Keratinocyte (primary cell): ENCODE measurements at regions not wholly inside any gene's neighbourhood (a gene's known extent, or its start where the extent isn't known, plus 50 kb on each side); places are given as distances from the start of the nearest gene placed in this dataset.

Experiments
- DNase-seq: peaks from one replicate; pipeline ENCODE4 v3.0.0-alpha.2; 2011; ENCODE audit warnings: low read depth, missing footprints, low spot score
- FAIRE-seq: peaks from 2 replicates; lab custom pipeline; 2011; peaks lifted over from hg19 to GRCh38; lab: Jason Lieb, UNC
- H2AFZ ChIP-seq: 2 replicates; pipeline ENCODE4 v1.6.0; 2012; ENCODE audit warnings: low read length, control low read depth, inconsistent platforms; ENCODE audit not compliant: control insufficient read depth
- H3K27ac ChIP-seq: 2 replicates; pipeline ENCODE4 v1.5.1; 2011; ENCODE audit warnings: low read length; ENCODE audit not compliant: control insufficient read depth, insufficient read depth
- H3K27me3 ChIP-seq: 3 replicates; pipeline ENCODE4 v1.6.0; 2011; ENCODE audit warnings: low read length; ENCODE audit not compliant: control insufficient read depth, insufficient read depth; ENCODE audit errors: extremely low read depth
- H3K36me3 ChIP-seq, 2 experiments: 2 replicates in 1 of 2; 3 replicates in 1 of 2; pipeline ENCODE4 v1.5.1; 2011; ENCODE audit warnings: low read length in 2 of 2, mild to moderate bottlenecking in 1 of 2; ENCODE audit not compliant: control insufficient read depth in 2 of 2, insufficient read depth in 2 of 2; ENCODE audit errors: extremely low read depth in 1 of 2
- H3K4me1 ChIP-seq: 3 replicates; pipeline ENCODE4 v1.5.1; 2011; ENCODE audit warnings: low read length; ENCODE audit not compliant: control insufficient read depth, insufficient read depth; ENCODE audit errors: extremely low read depth
- H3K4me2 ChIP-seq: 3 replicates; pipeline ENCODE4 v1.6.0; 2011; ENCODE audit warnings: low read depth, low read length; ENCODE audit not compliant: control insufficient read depth, insufficient read depth; ENCODE audit errors: extremely low read depth
- H3K4me3 ChIP-seq, 3 experiments: fragments of 200-600 bp in 1 of 3; sonication (generic) in 1 of 3; 2 replicates in 2 of 3; 3 replicates in 1 of 3; pipeline ENCODE4 v1.5.1; 2011 to 2016; ENCODE audit warnings: low read length in 3 of 3, mild to moderate bottlenecking in 3 of 3, control low read depth in 2 of 3, inconsistent platforms in 1 of 3, low read depth in 1 of 3, mixed read lengths in 1 of 3, mixed run types in 1 of 3, moderate library complexity in 1 of 3; ENCODE audit not compliant: control insufficient read depth in 2 of 3, insufficient read depth in 2 of 3; ENCODE audit errors: extremely low read depth in 1 of 3
- H3K79me2 ChIP-seq: 2 replicates; pipeline ENCODE4 v1.6.0; 2012; ENCODE audit warnings: low read length; ENCODE audit not compliant: control insufficient read depth, insufficient read depth
- H3K9ac ChIP-seq: 3 replicates; pipeline ENCODE4 v1.6.0; 2011; ENCODE audit warnings: low read length; ENCODE audit not compliant: control insufficient read depth, insufficient read depth; ENCODE audit errors: extremely low read depth
- H3K9me1 ChIP-seq: 3 replicates; pipeline ENCODE4 v1.6.0; 2011; ENCODE audit warnings: low read length; ENCODE audit not compliant: control insufficient read depth, insufficient read depth; ENCODE audit errors: extremely low read depth
- H3K9me3 ChIP-seq: 2 replicates; pipeline ENCODE4 v1.5.1; 2012; ENCODE audit warnings: low read depth, low read length; ENCODE audit not compliant: control insufficient read depth
- H4K20me1 ChIP-seq: 3 replicates; pipeline ENCODE4 v1.6.0; 2011; ENCODE audit warnings: low read length; ENCODE audit not compliant: control insufficient read depth, insufficient read depth; ENCODE audit errors: extremely low read depth
- CTCF ChIP-seq, 3 experiments: IDR thresholded peaks in 1 of 3; conservative IDR thresholded peaks in 1 of 3; optimal IDR thresholded peaks in 1 of 3; 2 replicates in 2 of 3; 3 replicates in 1 of 3; pipeline versions ENCODE3 to v1.5.1; 2011; ENCODE audit warnings: low read length in 3 of 3, mild to moderate bottlenecking in 3 of 3, moderate library complexity in 2 of 3, control low read depth in 1 of 3, inconsistent platforms in 1 of 3; ENCODE audit not compliant: insufficient read depth in 2 of 3; ENCODE audit errors: extremely low read depth in 1 of 3
- EZH2 ChIP-seq: IDR thresholded peaks from one replicate; pipeline ENCODE4 v1.6.1; 2012; ENCODE audit warnings: inconsistent platforms, mild to moderate bottlenecking, low read length, moderate library complexity
- dilution Hi-C: fragments of 300-500 bp; cut with MboI; formaldehyde crosslinking; loops from one replicate; pipeline ENCODE4 v1.7.0; 2020; ENCODE audit warnings: low sequenced_read_pairs; ENCODE audit not compliant: extremely low pct_ligation_motif_present

GRCh38 chr10:111836064-111836463, 347.5 kb downstream of the GPAM start:
- no peaks in the 10 kb centered on the region for H3K9me1 ChIP-seq
- dilution Hi-C loops: no loop called here
- no peaks in the 10 kb centered on the region for H4K20me1 ChIP-seq
- DNase-seq (no peak), FAIRE-seq (no peak)
- no peak overlapping the region for H3K4me3 ChIP-seq
- H3K36me3 ChIP-seq: no peaks in the 10 kb centered on the region
- no peaks in the 10 kb centered on the region for H3K9me3 ChIP-seq
- H3K79me2 ChIP-seq: no peaks in the 10 kb centered on the region
- H3K27ac ChIP-seq: no peak overlapping the region
- peaks cover 7% of the 10 kb centered on the region for H3K4me1 ChIP-seq
- no peak overlapping the region for H2AFZ ChIP-seq
- TF ChIP-seq EZH2: no peak
- no peak for TF ChIP-seq CTCF (optimal IDR thresholded peaks at IDR 0.05 in 1 of 3, IDR thresholded peaks at IDR 0.05 in 1 of 3, conservative IDR thresholded peaks at IDR 0.05 in 1 of 3; ENCODE audit: extremely low read depth in 1 of 3, insufficient read depth in 2 of 3, low read length in 3 of 3)
- no peak overlapping the region for H3K9ac ChIP-seq
- H3K27me3 ChIP-seq: no peaks in the 10 kb centered on the region
- no peak overlapping the region for H3K4me2 ChIP-seq

DNA sequence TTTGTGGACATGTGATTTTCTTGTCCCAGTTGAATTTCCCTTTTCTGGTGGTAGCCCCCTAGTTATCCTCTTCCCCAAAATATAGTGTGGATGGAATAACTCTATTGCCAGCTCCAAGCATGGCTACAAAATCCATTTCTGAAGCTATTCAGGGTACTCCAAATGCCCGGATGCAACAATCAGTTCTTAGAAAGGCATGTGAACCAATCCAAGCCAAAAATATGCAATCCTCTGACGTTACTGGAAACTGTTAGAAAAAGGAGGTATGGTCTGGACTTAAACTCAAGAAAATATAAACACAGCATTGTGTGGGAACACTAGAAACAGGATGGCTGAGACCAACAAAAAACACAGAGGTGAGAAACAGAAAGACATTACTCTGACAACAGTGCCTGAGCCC, 347.0 kb downstream of the GPAM start:
- Histone ChIP-seq H3K27me3 (no peaks in the 10 kb centered on the region), H3K4me3 (no peak overlapping the region), H3K4me2 (no peak overlapping the region), H3K36me3 (no peaks in the 10 kb centered on the region), H3K4me1 (peaks cover 7% of the 10 kb centered on the region), H3K27ac (no peak overlapping the region), H4K20me1 (no peaks in the 10 kb centered on the region), H2AFZ (no peak overlapping the region), H3K9me1 (no peaks in the 10 kb centered on the region), H3K9me3 (no peaks in the 10 kb centered on the region), H3K79me2 (no peaks in the 10 kb centered on the region), H3K9ac (no peak overlapping the region)
- FAIRE-seq (no peak), DNase-seq (no peak)
- dilution Hi-C loops: no loop called here
- no peak for TF ChIP-seq CTCF (optimal IDR thresholded peaks at IDR 0.05 in 1 of 3, IDR thresholded peaks at IDR 0.05 in 1 of 3, conservative IDR thresholded peaks at IDR 0.05 in 1 of 3; ENCODE audit: extremely low read depth in 1 of 3, insufficient read depth in 2 of 3, low read length in 3 of 3)
- TF ChIP-seq EZH2: no peak
